HEK293 (cell line): ENCODE measurements at regions not wholly inside any gene's neighbourhood (a gene's known extent, or its start where the extent isn't known, plus 50 kb on each side); places are given as distances from the start of the nearest gene placed in this dataset.

Source experiments
- CTCF ChIA-PET: fragments of 350-600 bp; formaldehyde crosslinking; extraction: SDS; loops from one replicate; lab custom pipeline; 2021; ENCODE audit warnings: antibody characterized with exemption; lab: Yijun Ruan, JAX
- POLR2A ChIA-PET: fragments of 300-600 bp; formaldehyde crosslinking; extraction: SDS; loops from one replicate; lab custom pipeline; 2020; ENCODE audit warnings: antibody characterized with exemption, inconsistent platforms; lab: Yijun Ruan, JAX
- H3K27ac ChIP-seq: fragments of 200-500 bp; sonication (Bioruptor generic); 2 replicates; pipeline ENCODE4 v1.5.1; 2014; ENCODE audit warnings: low read depth, low read length, control low read depth, inconsistent platforms; ENCODE audit errors: extremely low read depth
- H3K36me3 ChIP-seq, 2 experiments: fragments of 200-500 bp in 1 of 2; sonication (Bioruptor generic) in 1 of 2; 1 replicate in 1 of 2; 2 replicates in 1 of 2; pipeline ENCODE4 v1.5.1; 2014 to 2017; ENCODE audit warnings: inconsistent platforms in 2 of 2, low read length in 2 of 2; ENCODE audit not compliant: control insufficient read depth in 2 of 2, insufficient read depth in 1 of 2
- H3K4me1 ChIP-seq: fragments of 200-500 bp; sonication (Bioruptor generic); 2 replicates; pipeline ENCODE4 v1.5.1; 2014; ENCODE audit warnings: mild to moderate bottlenecking, low read length, inconsistent platforms; ENCODE audit not compliant: control insufficient read depth, insufficient read depth
- H3K4me3 ChIP-seq: 2 replicates; pipeline ENCODE4 v1.5.1; 2011; ENCODE audit warnings: low read depth, mild to moderate bottlenecking, control low read depth, low read length, moderate library complexity
- H3K9me3 ChIP-seq: fragments of 200-500 bp; sonication (Bioruptor generic); 2 replicates; pipeline ENCODE4 v1.5.1; 2014; ENCODE audit warnings: low read depth, low read length, inconsistent platforms; ENCODE audit not compliant: control insufficient read depth, insufficient read depth
- GLIS2 ChIP-seq: fragments of 450-650 bp; formaldehyde crosslinking; IDR thresholded peaks from 2 replicates; pipeline ENCODE4 v1.5.1; 2016; ENCODE audit warnings: missing biosample characterization, missing genetic modification characterization
- HOXA7 ChIP-seq: sonication (generic); formaldehyde crosslinking; IDR thresholded peaks from 2 replicates; pipeline ENCODE4 v1.8.1; 2022; ENCODE audit warnings: missing genetic modification reagents, borderline replicate concordance
- KLF10 ChIP-seq: fragments of 450-650 bp; IDR thresholded peaks from 2 replicates; pipeline ENCODE4 v1.5.1; 2018; ENCODE audit warnings: missing biosample characterization, mild to moderate bottlenecking, missing genetic modification characterization
- PRDM1 ChIP-seq: fragments of 450-650 bp; formaldehyde crosslinking; IDR thresholded peaks from 2 replicates; pipeline ENCODE4; 2016; ENCODE audit warnings: missing biosample characterization, missing genetic modification characterization
- SP7 ChIP-seq: fragments of 450-650 bp; formaldehyde crosslinking; IDR thresholded peaks from 2 replicates; pipeline ENCODE4 v1.5.1; 2016; ENCODE audit warnings: missing biosample characterization, missing genetic modification characterization
- ZBTB20 ChIP-seq: fragments of 450-650 bp; formaldehyde crosslinking; IDR thresholded peaks from 2 replicates; pipeline ENCODE4 v1.5.1; 2016; ENCODE audit warnings: missing biosample characterization, missing genetic modification characterization
- ZNF146 ChIP-seq: fragments of 450-650 bp; formaldehyde crosslinking; IDR thresholded peaks from 2 replicates; pipeline ENCODE4 v1.5.1; 2016; ENCODE audit warnings: missing biosample characterization, missing genetic modification characterization
- ZNF366 ChIP-seq: fragments of 450-650 bp; formaldehyde crosslinking; conservative IDR thresholded peaks from 2 replicates; pipeline ENCODE4 v1.5.1; 2016; ENCODE audit warnings: missing biosample characterization, missing genetic modification characterization
- ZNF37A ChIP-seq: fragments of 450-650 bp; IDR thresholded peaks from 2 replicates; pipeline ENCODE4 v1.5.1; 2018; ENCODE audit warnings: missing biosample characterization, missing genetic modification characterization
- ZNF423 ChIP-seq: fragments of 450-650 bp; formaldehyde crosslinking; IDR thresholded peaks from 2 replicates; pipeline ENCODE4 v1.5.1; 2016; ENCODE audit warnings: missing biosample characterization, missing genetic modification characterization
- ZNF571 ChIP-seq: fragments of 450-650 bp; formaldehyde crosslinking; IDR thresholded peaks from 2 replicates; pipeline ENCODE4 v1.5.0; 2017; ENCODE audit warnings: missing biosample characterization, missing genetic modification characterization
- ZNF677 ChIP-seq: fragments of 450-650 bp; IDR thresholded peaks from 2 replicates; pipeline ENCODE4 v1.5.0; 2018; ENCODE audit warnings: missing biosample characterization, mild to moderate bottlenecking, missing genetic modification characterization, moderate library complexity
- ZSCAN23 ChIP-seq: fragments of 450-650 bp; formaldehyde crosslinking; IDR thresholded peaks from 2 replicates; pipeline ENCODE4 v1.5.1; 2016; ENCODE audit warnings: missing biosample characterization, missing genetic modification characterization
- TF ChIP-seq, protein P1 (sequence below): fragments of 450-650 bp; formaldehyde crosslinking; IDR thresholded peaks from 2 replicates; pipeline ENCODE4 v1.5.1; 2016; ENCODE audit warnings: missing biosample characterization, missing genetic modification characterization
- TF ChIP-seq, protein P2 (sequence below): fragments of 450-650 bp; formaldehyde crosslinking; IDR thresholded peaks from 2 replicates; pipeline ENCODE4 v1.5.0; 2017; ENCODE audit warnings: missing biosample characterization, missing genetic modification characterization, borderline replicate concordance
- TF ChIP-seq, protein P3 (sequence below): fragments of 450-650 bp; formaldehyde crosslinking; IDR thresholded peaks from 2 replicates; pipeline ENCODE4 v1.5.1; 2016; ENCODE audit warnings: missing biosample characterization, missing genetic modification characterization

DNA sequence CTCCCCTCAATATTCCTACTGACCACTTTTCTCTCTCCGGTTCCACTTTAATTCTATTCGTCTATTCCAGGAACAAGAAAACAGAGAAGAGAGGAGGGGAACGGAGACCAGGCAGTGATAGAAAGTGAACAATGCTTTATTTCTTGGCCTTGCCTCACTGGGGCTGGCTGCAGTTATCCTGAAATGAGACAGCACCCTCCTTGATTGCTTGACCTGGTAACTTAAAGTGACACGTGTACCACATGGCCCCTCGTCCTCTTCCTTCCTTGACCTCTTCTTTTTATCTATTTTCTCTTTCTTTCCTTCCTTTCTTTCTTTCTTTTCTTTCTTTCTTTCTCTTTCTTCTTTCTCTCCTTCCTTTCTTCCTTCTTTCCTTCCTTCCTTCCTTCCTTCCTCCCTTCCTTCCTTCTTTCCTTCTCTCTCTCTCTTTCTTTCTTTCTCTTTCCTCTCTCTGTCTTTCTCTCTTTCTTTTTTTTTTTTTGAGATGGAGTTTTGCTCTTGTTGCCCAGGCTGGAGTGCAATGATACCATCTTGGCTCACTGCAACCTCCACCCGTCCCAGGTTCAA, 52.8 kb upstream of the CLMP start:
- POLR2A ChIA-PET: interaction anchor here (1.0 to 1.2 kb wide), 3 partner anchors 136 to 193 kb away, joined by 3 to 5 read pairs (median 3); partner anchors contain the start of gene HSPA8
- TF ChIP-seq PRDM1 (tag by site-specific recombination) (peak; percentile 66), KLF10 (no peak), ZNF423 (tag by site-specific recombination) (no peak), ZNF366 (tag by site-specific recombination) (peak; percentile 84), HOXA7 (CRISPR knock-in tag) (no peak), SP7 (tag by site-specific recombination) (no peak)
- no peaks in the 10 kb centered on the region for H3K9me3 ChIP-seq
- CTCF ChIA-PET: interaction anchor here (0.6 to 6.5 kb wide), 31 partner anchors 7 to 385 kb away, joined by 3 to 261 read pairs (median 5); no protein-coding TSS in a partner anchor
- no peaks in the 10 kb centered on the region for H3K36me3 ChIP-seq
- no peak overlapping the region for H3K27ac ChIP-seq
- H3K4me3 ChIP-seq: no peak overlapping the region
- H3K4me1 ChIP-seq: no peaks in the 10 kb centered on the region

DNA sequence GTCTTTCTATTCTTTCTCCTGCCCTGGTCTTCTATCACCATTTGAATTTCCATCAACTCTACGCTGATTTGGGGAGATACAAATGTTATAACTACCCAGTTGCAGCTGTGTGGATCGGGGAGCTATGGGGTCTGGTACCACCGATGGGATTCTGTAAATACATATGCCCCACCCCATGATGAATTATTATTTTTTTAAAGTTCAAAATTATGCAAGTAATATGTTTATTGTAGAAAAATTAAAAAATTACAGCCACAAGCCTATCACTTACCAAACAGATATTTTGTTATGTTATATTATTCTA, 52.4 kb upstream of the CLMP start:
- TF ChIP-seq, protein P1, sequence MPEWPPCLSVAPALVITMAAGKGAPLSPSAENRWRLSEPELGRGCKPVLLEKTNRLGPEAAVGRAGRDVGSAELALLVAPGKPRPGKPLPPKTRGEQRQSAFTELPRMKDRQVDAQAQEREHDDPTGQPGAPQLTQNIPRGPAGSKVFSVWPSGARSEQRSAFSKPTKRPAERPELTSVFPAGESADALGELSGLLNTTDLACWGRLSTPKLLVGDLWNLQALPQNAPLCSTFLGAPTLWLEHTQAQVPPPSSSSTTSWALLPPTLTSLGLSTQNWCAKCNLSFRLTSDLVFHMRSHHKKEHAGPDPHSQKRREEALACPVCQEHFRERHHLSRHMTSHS (tag by site-specific recombination): no peak
- TF ChIP-seq ZNF571 (tag by site-specific recombination) (no peak), ZBTB20 (tag by site-specific recombination) (no peak), ZSCAN23 (tag by site-specific recombination) (no peak), ZNF146 (tag by site-specific recombination) (no peak), GLIS2 (tag by site-specific recombination) (no peak), ZNF677 (tag by site-specific recombination) (no peak), ZNF37A (tag by site-specific recombination) (no peak)
- TF ChIP-seq, protein P2, sequence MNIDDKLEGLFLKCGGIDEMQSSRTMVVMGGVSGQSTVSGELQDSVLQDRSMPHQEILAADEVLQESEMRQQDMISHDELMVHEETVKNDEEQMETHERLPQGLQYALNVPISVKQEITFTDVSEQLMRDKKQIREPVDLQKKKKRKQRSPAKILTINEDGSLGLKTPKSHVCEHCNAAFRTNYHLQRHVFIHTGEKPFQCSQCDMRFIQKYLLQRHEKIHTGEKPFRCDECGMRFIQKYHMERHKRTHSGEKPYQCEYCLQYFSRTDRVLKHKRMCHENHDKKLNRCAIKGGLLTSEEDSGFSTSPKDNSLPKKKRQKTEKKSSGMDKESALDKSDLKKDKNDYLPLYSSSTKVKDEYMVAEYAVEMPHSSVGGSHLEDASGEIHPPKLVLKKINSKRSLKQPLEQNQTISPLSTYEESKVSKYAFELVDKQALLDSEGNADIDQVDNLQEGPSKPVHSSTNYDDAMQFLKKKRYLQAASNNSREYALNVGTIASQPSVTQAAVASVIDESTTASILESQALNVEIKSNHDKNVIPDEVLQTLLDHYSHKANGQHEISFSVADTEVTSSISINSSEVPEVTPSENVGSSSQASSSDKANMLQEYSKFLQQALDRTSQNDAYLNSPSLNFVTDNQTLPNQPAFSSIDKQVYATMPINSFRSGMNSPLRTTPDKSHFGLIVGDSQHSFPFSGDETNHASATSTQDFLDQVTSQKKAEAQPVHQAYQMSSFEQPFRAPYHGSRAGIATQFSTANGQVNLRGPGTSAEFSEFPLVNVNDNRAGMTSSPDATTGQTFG (tag by site-specific recombination): no peak
- TF ChIP-seq, protein P3, sequence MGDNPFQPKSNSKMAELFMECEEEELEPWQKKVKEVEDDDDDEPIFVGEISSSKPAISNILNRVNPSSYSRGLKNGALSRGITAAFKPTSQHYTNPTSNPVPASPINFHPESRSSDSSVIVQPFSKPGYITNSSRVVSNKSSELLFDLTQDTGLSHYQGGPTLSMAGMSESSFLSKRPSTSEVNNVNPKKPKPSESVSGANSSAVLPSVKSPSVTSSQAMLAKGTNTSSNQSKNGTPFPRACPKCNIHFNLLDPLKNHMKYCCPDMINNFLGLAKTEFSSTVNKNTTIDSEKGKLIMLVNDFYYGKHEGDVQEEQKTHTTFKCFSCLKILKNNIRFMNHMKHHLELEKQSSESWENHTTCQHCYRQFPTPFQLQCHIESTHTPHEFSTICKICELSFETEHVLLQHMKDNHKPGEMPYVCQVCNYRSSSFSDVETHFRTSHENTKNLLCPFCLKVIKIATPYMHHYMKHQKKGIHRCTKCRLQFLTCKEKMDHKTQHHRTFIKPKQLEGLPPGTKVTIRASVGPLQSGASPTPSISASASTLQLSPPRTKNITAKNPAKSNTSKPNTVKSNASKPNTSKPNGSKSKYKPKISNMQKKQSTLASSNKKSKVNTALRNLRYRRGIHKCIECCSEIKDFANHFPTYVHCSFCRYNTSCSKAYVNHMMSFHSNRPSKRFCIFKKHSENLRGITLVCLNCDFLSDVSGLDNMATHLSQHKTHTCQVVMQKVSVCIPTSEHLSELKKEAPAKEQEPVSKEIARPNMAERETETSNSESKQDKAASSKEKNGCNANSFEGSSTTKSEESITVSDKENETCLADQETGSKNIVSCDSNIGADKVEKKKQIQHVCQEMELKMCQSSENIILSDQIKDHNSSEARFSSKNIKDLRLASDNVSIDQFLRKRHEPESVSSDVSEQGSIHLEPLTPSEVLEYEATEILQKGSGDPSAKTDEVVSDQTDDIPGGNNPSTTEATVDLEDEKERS (tag by site-specific recombination): no peak
- Histone ChIP-seq H3K4me1 (no peaks in the 10 kb centered on the region), H3K36me3 (no peaks in the 10 kb centered on the region), H3K9me3 (no peaks in the 10 kb centered on the region), H3K27ac (no peak overlapping the region), H3K4me3 (no peak overlapping the region)
- CTCF ChIA-PET: interaction anchor here (0.6 to 6.5 kb wide), 41 partner anchors 8 to 1816 kb away, joined by 3 to 261 read pairs (median 5); partner anchors contain the start of gene SLC37A2
- POLR2A ChIA-PET: interaction anchor here (1.0 to 1.2 kb wide), 3 partner anchors 136 to 193 kb away, joined by 3 to 5 read pairs (median 3); partner anchors contain the start of gene HSPA8
